Caco-2 (cell line): ENCODE measurements at regions not wholly inside any gene's neighbourhood (a gene's known extent, or its start where the extent isn't known, plus 50 kb on each side); places are given as distances from the start of the nearest gene placed in this dataset.

Source experiments
- BruUV-seq: library from RNA; stranded (reverse); fragments of 400-500 nt; replicated peaks from 2 replicates; lab custom pipeline; 2021; lab: Mats Ljungman, UMichigan
- CTCF ChIA-PET: fragments of 300-600 bp; sonication (Branson Sonifier 250); formaldehyde crosslinking; loops from one replicate; lab custom pipeline; 2022; ENCODE audit warnings: antibody characterized with exemption; lab: Charles Lee
- POLR2A ChIA-PET: fragments of 300-600 bp; sonication (Branson Sonifier 250); formaldehyde crosslinking; loops from one replicate; lab custom pipeline; 2022; ENCODE audit warnings: antibody characterized with exemption; lab: Charles Lee
- DNase-seq, 2 experiments: peaks; one replicate each; pipeline versions ENCODE4 v3.0.0 to v3.0.0-alpha.2; 2020 to 2022
- H3K27me3 ChIP-seq: replicated peaks from 2 replicates; pipeline ENCODE4 v1.6.0; 2011; ENCODE audit warnings: low read length; ENCODE audit not compliant: control insufficient read depth, insufficient read depth
- H3K36me3 ChIP-seq: 2 replicates; pipeline ENCODE4 v1.5.1; 2011; ENCODE audit warnings: low read length; ENCODE audit not compliant: control insufficient read depth, insufficient read depth
- H3K4me1 ChIP-seq: fragments of 250-450 bp; sonication (Bioruptor Pico); 2 replicates; pipeline ENCODE4 v1.5.1; 2020; ENCODE audit warnings: mild to moderate bottlenecking
- H3K4me3 ChIP-seq: 2 replicates; pipeline ENCODE4 v1.5.1; 2011; ENCODE audit warnings: low read depth, mild to moderate bottlenecking, control low read depth, low read length
- H3K9me3 ChIP-seq: fragments of 250-450 bp; sonication (Bioruptor Pico); 2 replicates; pipeline ENCODE4 v1.5.1; 2020; ENCODE audit warnings: mild to moderate bottlenecking, moderate library complexity
- H3K27ac Mint-ChIP-seq: one replicate; pipeline ENCODE4 v1.8.0; 2022; ENCODE audit warnings: mixed read lengths; ENCODE audit not compliant: unreplicated experiment
- H3K27me3 Mint-ChIP-seq: one replicate; pipeline ENCODE4 v1.8.0; 2022; ENCODE audit warnings: mixed read lengths; ENCODE audit not compliant: insufficient read depth, unreplicated experiment
- H3K36me3 Mint-ChIP-seq: one replicate; pipeline ENCODE4 v1.8.0; 2022; ENCODE audit warnings: mild to moderate bottlenecking, mixed read lengths; ENCODE audit not compliant: insufficient read depth, unreplicated experiment
- H3K4me1 Mint-ChIP-seq: one replicate; pipeline ENCODE4 v1.8.0; 2022; ENCODE audit warnings: low read depth, mixed read lengths; ENCODE audit not compliant: unreplicated experiment
- H3K4me3 Mint-ChIP-seq: one replicate; pipeline ENCODE4 v1.8.0; 2022; ENCODE audit warnings: mild to moderate bottlenecking, moderate library complexity, mixed read lengths; ENCODE audit not compliant: unreplicated experiment
- H3K9me3 Mint-ChIP-seq: one replicate; pipeline ENCODE4 v1.8.0; 2022; ENCODE audit warnings: mixed read lengths; ENCODE audit not compliant: unreplicated experiment
- CTCF ChIP-seq, 2 experiments: fragments of 200-600 bp in 1 of 2; IDR thresholded peaks; 1 replicate in 1 of 2; 2 replicates in 1 of 2; pipeline versions ENCODE4 v1.5.1 to v1.8.0; 2011 to 2022; ENCODE audit warnings: antibody characterized with exemption in 1 of 2, control low read depth in 1 of 2, inconsistent platforms in 1 of 2, low read depth in 1 of 2, low read length in 1 of 2, mild to moderate bottlenecking in 1 of 2, moderate library complexity in 1 of 2; ENCODE audit not compliant: insufficient read depth in 1 of 2, severe bottlenecking in 1 of 2, unreplicated experiment in 1 of 2
- intact Hi-C: fragments of 100-400 bp; cut with micrococcal nuclease; formaldehyde crosslinking; loops from one replicate; pipeline ENCODE4 v1.10.0; 2022; ENCODE audit not compliant: unreplicated experiment

GRCh38 chr7:49324040-49324439 is 399.7 kb downstream of the CDC14C start:
- Mint-ChIP-seq H3K4me3 (no peak overlapping the region), H3K27me3 (no peaks in the 10 kb centered on the region), H3K27ac (no peak overlapping the region), H3K4me1 (no peaks in the 10 kb centered on the region), H3K9me3 (no peaks in the 10 kb centered on the region), H3K36me3 (no peaks in the 10 kb centered on the region)
- H3K27me3 ChIP-seq: no peaks in the 10 kb centered on the region
- intact Hi-C loops: no loop called here
- CTCF ChIA-PET: interaction anchor here (1.0 kb wide), 2 partner anchors 224 to 322 kb away, joined by 3 read pairs; no protein-coding TSS in a partner anchor
- no peaks in the 10 kb centered on the region for H3K9me3 ChIP-seq
- POLR2A ChIA-PET: no interaction called here
- no peaks in the 10 kb centered on the region for H3K36me3 ChIP-seq
- TF ChIP-seq CTCF (IDR thresholded peaks at IDR 0.05; ENCODE audit: insufficient read depth in 1 of 2, low read depth in 1 of 2, low read length in 1 of 2, severe bottlenecking in 1 of 2, unreplicated experiment in 1 of 2): no peak
- no peak for DNase-seq
- H3K4me3 ChIP-seq: no peak overlapping the region
- no TSS peak for BruUV-seq
- no peaks in the 10 kb centered on the region for H3K4me1 ChIP-seq

- H3K27ac Mint-ChIP-seq: no peak overlapping the region
- Histone ChIP-seq H3K9me3 (no peaks in the 10 kb centered on the region), H3K36me3 (no peaks in the 10 kb centered on the region), H3K4me3 (no peak overlapping the region), H3K4me1 (no peaks in the 10 kb centered on the region), H3K27me3 (no peaks in the 10 kb centered on the region)
- peak in 1 of 2 experiments; percentile 14 for TF ChIP-seq CTCF (IDR thresholded peaks at IDR 0.05; ENCODE audit: insufficient read depth in 1 of 2, low read depth in 1 of 2, low read length in 1 of 2, severe bottlenecking in 1 of 2, unreplicated experiment in 1 of 2)
- intact Hi-C loops: no loop called here
- no TSS peak for BruUV-seq
- no peak overlapping the region for H3K4me3 Mint-ChIP-seq
- H3K9me3 Mint-ChIP-seq: no peaks in the 10 kb centered on the region
- DNase-seq: no peak
- H3K27me3 Mint-ChIP-seq: no peaks in the 10 kb centered on the region
- ChIA-PET POLR2A (no interaction called here), CTCF (interaction anchor here (1.0 kb wide), 2 partner anchors 225 to 323 kb away, joined by 3 read pairs; no protein-coding TSS in a partner anchor)
- no peaks in the 10 kb centered on the region for H3K4me1 Mint-ChIP-seq
- no peaks in the 10 kb centered on the region for H3K36me3 Mint-ChIP-seq
Observed at GRCh38 chr7:49324707-49325106, 400.4 kb downstream of the CDC14C start.

- Mint-ChIP-seq H3K36me3 (no peaks in the 10 kb centered on the region), H3K4me3 (no peak overlapping the region), H3K9me3 (no peaks in the 10 kb centered on the region), H3K27me3 (no peaks in the 10 kb centered on the region), H3K27ac (no peak overlapping the region), H3K4me1 (no peaks in the 10 kb centered on the region)
- Histone ChIP-seq H3K4me1 (no peaks in the 10 kb centered on the region), H3K36me3 (no peaks in the 10 kb centered on the region), H3K4me3 (no peak overlapping the region), H3K9me3 (no peaks in the 10 kb centered on the region), H3K27me3 (no peaks in the 10 kb centered on the region)
- no peak for DNase-seq
- TF ChIP-seq CTCF (IDR thresholded peaks at IDR 0.05; ENCODE audit: insufficient read depth in 1 of 2, low read depth in 1 of 2, low read length in 1 of 2, severe bottlenecking in 1 of 2, unreplicated experiment in 1 of 2): no peak
- ChIA-PET CTCF (no interaction called here), POLR2A (no interaction called here)
- BruUV-seq: no TSS peak
- intact Hi-C loops: no loop called here
Observed at GRCh38 chr7:49325571-49325970, 401.2 kb downstream of the CDC14C start.
